Loucy (cell line): ENCODE measurements at regions not wholly inside any gene's neighbourhood (a gene's known extent, or its start where the extent isn't known, plus 50 kb on each side); places are given as distances from the start of the nearest gene placed in this dataset.

ENCODE experiments used
- CTCF ChIP-seq: fragments of 200-600 bp; sonication (generic); conservative IDR thresholded peaks from 2 replicates; pipeline ENCODE4 v1.5.1; 2014; ENCODE audit warnings: mild to moderate bottlenecking, antibody characterized with exemption, low read length
- EZH2phosphoT487 ChIP-seq: fragments of 200-600 bp; IDR thresholded peaks from 2 replicates; pipeline ENCODE4 v1.6.1; 2018; ENCODE audit warnings: antibody characterized with exemption, mild to moderate bottlenecking, moderate library complexity, borderline replicate concordance

DNA sequence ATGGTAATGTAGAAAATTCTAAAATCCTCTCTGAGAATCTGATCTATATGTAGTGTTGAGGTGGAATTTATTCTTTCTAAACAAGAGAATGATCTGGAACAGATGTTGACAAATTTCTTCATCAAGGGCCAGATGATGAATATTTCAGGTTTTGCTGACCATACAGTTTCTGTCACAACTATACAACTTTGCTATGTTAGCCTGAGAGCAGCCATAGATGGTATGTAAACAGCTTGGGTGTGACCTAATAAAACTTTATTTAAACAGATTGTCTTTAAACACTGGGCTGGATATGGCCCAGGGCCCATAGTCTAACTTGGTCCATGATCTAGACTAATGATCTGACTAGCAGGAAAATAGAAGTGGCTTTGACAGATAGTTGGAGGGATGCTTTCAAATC is 213.6 kb upstream of the CELF2 start:
- TF ChIP-seq CTCF, result no peak
- no peak for TF ChIP-seq EZH2phosphoT487
